ENCODE measurements at regions not wholly inside any gene's neighbourhood (a gene's known extent, or its start where the extent isn't known, plus 50 kb on each side); places are given as distances from the start of the nearest gene placed in this dataset.

DNA sequence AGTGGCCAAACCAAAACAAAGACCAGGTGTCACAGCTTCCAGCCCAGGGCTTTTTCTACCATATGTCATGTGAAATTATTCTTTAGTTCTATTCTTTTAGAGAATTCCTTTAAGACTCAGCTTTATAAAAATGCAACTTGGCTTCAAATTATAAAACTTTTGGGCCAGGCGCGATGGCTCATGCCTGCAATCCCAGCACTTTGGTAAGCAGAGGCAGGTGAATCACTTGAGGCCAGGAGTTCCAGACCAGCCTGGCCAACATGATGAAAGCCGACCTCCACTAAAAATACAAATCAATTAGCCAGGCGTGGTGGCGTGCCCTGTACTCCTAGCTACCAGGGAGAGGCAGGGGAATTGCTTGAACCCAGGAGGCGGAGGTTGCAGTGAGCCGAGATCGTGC, 210.3 kb upstream of the ARG1 start:
- TF ChIP-seq POLR2A (IDR thresholded peaks at IDR 0.05): no peak
- TF ChIP-seq, protein P1, sequence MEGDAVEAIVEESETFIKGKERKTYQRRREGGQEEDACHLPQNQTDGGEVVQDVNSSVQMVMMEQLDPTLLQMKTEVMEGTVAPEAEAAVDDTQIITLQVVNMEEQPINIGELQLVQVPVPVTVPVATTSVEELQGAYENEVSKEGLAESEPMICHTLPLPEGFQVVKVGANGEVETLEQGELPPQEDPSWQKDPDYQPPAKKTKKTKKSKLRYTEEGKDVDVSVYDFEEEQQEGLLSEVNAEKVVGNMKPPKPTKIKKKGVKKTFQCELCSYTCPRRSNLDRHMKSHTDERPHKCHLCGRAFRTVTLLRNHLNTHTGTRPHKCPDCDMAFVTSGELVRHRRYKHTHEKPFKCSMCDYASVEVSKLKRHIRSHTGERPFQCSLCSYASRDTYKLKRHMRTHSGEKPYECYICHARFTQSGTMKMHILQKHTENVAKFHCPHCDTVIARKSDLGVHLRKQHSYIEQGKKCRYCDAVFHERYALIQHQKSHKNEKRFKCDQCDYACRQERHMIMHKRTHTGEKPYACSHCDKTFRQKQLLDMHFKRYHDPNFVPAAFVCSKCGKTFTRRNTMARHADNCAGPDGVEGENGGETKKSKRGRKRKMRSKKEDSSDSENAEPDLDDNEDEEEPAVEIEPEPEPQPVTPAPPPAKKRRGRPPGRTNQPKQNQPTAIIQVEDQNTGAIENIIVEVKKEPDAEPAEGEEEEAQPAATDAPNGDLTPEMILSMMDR (IDR thresholded peaks at IDR 0.05): no peak
- H3K4me1 ChIP-seq: no peaks in the 10 kb centered on the region
- DNase-seq: no peak
- H3K36me3 ChIP-seq (ENCODE audit: low read depth, missing control alignments): no peaks in the 10 kb centered on the region
- intact Hi-C loops (cut with DNase I; ENCODE audit: low total_unique reads): no loop called here
- WGBS, 2 donors: 90 to 96% methylated on average over 8 of the region's 8 CpGs
- no peak overlapping the region for H3K4me3 ChIP-seq
- no peaks in the 10 kb centered on the region for H3K27me3 ChIP-seq
- no peaks in the 10 kb centered on the region for H3K9me3 ChIP-seq
- H3K27ac ChIP-seq: no peak overlapping the region

- Histone ChIP-seq H3K4me3 (no peak overlapping the region), H3K9me3 (no peaks in the 10 kb centered on the region), H3K27me3 (no peaks in the 10 kb centered on the region), H3K4me1 (no peaks in the 10 kb centered on the region), H3K27ac (no peak overlapping the region), H3K36me3 (ENCODE audit: low read depth, missing control alignments) (no peaks in the 10 kb centered on the region)
- WGBS, 2 donors: 61 to 83% methylated on average over 1 of the region's 1 CpG
- TF ChIP-seq POLR2A (IDR thresholded peaks at IDR 0.05): no peak
- TF ChIP-seq, protein P1 (IDR thresholded peaks at IDR 0.05): no peak
- DNase-seq: no peak
- intact Hi-C loops (cut with DNase I; ENCODE audit: low total_unique reads): no loop called here
These were observed 208.8 kb upstream of the ARG1 start for GRCh38 chr6:131363947-131364834.

DNA sequence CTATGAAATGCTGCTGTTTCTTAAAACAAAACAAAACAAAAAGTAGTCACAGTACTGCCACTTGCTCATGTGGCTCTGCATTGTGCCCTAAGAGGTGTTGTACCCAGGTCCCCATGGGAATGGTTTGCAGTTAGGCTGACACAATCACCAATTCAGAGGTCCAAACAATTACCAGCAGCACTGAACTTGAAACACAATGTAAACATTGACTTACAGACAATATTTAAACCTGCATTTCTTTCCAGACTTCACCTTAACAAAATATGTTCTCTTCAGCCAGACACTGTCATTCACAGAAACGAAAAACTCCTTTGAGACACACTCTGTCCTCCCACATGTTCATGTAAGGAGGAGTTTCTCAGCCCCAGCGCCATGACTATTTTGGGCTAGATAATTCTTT, 206.8 kb upstream of the ARG1 start:
- no peak for DNase-seq
- WGBS, 2 donors: 64 to 83% methylated on average over 2 of the region's 2 CpGs
- intact Hi-C loops (cut with DNase I; ENCODE audit: low total_unique reads): no loop called here
- Histone ChIP-seq H3K4me1 (no peaks in the 10 kb centered on the region), H3K36me3 (ENCODE audit: low read depth, missing control alignments) (no peaks in the 10 kb centered on the region), H3K4me3 (no peak overlapping the region), H3K27ac (no peak overlapping the region), H3K27me3 (no peaks in the 10 kb centered on the region), H3K9me3 (no peaks in the 10 kb centered on the region)
- no peak for TF ChIP-seq POLR2A (IDR thresholded peaks at IDR 0.05)
- TF ChIP-seq, protein P1 (IDR thresholded peaks at IDR 0.05): no peak

GRCh38 chr6:131367206-131367873, 205.7 kb upstream of the ARG1 start:
- no peak overlapping the region for H3K4me3 ChIP-seq
- H3K36me3 ChIP-seq (ENCODE audit: low read depth, missing control alignments): no peaks in the 10 kb centered on the region
- no peak overlapping the region for H3K27ac ChIP-seq
- WGBS, 2 donors: 87 to 94% methylated on average over 8 to 10 of the region's 10 CpGs
- no peak for DNase-seq
- TF ChIP-seq, protein P1 (IDR thresholded peaks at IDR 0.05): no peak
- no peak for TF ChIP-seq POLR2A (IDR thresholded peaks at IDR 0.05)
- no peaks in the 10 kb centered on the region for H3K4me1 ChIP-seq
- H3K27me3 ChIP-seq: no peaks in the 10 kb centered on the region
- H3K9me3 ChIP-seq: no peaks in the 10 kb centered on the region
- intact Hi-C loops (cut with DNase I; ENCODE audit: low total_unique reads): no loop called here
